SK-N-DZ (cell line): ENCODE measurements at regions not wholly inside any gene's neighbourhood (a gene's known extent, or its start where the extent isn't known, plus 50 kb on each side); places are given as distances from the start of the nearest gene placed in this dataset.

Source experiments
- DNase-seq: peaks from one replicate; pipeline ENCODE4 v3.0.0-alpha.2; 2015; ENCODE audit warnings: low spot score

GRCh38 chr10:4121502-4122380 is 336.7 kb upstream of the KLF6 start:
- no peak for DNase-seq

GRCh38 chr10:4120096-4120853 is 335.3 kb upstream of the KLF6 start:
- no peak for DNase-seq

GRCh38 chr10:4119107-4119506 is 334.1 kb upstream of the KLF6 start:
- DNase-seq: no peak

GRCh38 chr10:4117604-4118003 is 332.6 kb upstream of the KLF6 start:
- DNase-seq: no peak

- DNase-seq: no peak
These were observed 326.6 kb upstream of the KLF6 start for GRCh38 chr10:4111643-4112042.

- DNase-seq: no peak
These were observed 324.5 kb upstream of the KLF6 start for GRCh38 chr10:4109469-4109868.

- no peak for DNase-seq
These were observed 323.7 kb upstream of the KLF6 start for GRCh38 chr10:4108693-4109092.

GRCh38 chr10:4107285-4107851 is 322.4 kb upstream of the KLF6 start:
- DNase-seq: no peak

- DNase-seq: no peak
These were observed 318.6 kb upstream of the KLF6 start for GRCh38 chr10:4103603-4104002.

GRCh38 chr10:4102802-4103344 is 317.9 kb upstream of the KLF6 start:
- DNase-seq: peak; percentile 42

GRCh38 chr10:4101918-4102654 is 317.1 kb upstream of the KLF6 start:
- DNase-seq: no peak

GRCh38 chr10:4100380-4100779 is 315.4 kb upstream of the KLF6 start:
- no peak for DNase-seq

- DNase-seq: no peak
These were observed 314.2 kb upstream of the KLF6 start for GRCh38 chr10:4099202-4099601.

GRCh38 chr10:4095166-4095917 is 310.3 kb upstream of the KLF6 start:
- no peak for DNase-seq

- DNase-seq: no peak
These were observed 309.7 kb upstream of the KLF6 start for GRCh38 chr10:4094751-4095150.

- no peak for DNase-seq
These were observed 308.4 kb upstream of the KLF6 start for GRCh38 chr10:4093438-4093837.

- DNase-seq: no peak
These were observed 303.5 kb upstream of the KLF6 start for GRCh38 chr10:4088354-4089066.

GRCh38 chr10:4086131-4086898 is 301.3 kb upstream of the KLF6 start:
- no peak for DNase-seq

GRCh38 chr10:4083509-4084003 is 298.5 kb upstream of the KLF6 start:
- peak; percentile 66 for DNase-seq
